Uterus (tissue), 2 donors: ENCODE measurements at regions not wholly inside any gene's neighbourhood (a gene's known extent, or its start where the extent isn't known, plus 50 kb on each side); places are given as distances from the start of the nearest gene placed in this dataset.

ENCODE experiments used
- POLR2A ChIP-seq, 2 donors: fragments of 450-650 bp; IDR thresholded peaks; one replicate each; pipeline ENCODE4 v1.6.1; 2016; ENCODE audit warnings: antibody characterized with exemption in 2 of 2, mild to moderate bottlenecking in 1 of 2, moderate library complexity in 1 of 2
- TF ChIP-seq, protein P1 (sequence below), 4 experiments: fragments of 200-600 bp in 2 of 4; fragments of 450-650 bp in 2 of 4; sonication (generic) in 2 of 4; IDR thresholded peaks; one replicate each; pipeline ENCODE4 v1.5.1; 2016 to 2019; ENCODE audit warnings: antibody characterized with exemption in 4 of 4, mild to moderate bottlenecking in 2 of 4, moderate library complexity in 1 of 4

DNA sequence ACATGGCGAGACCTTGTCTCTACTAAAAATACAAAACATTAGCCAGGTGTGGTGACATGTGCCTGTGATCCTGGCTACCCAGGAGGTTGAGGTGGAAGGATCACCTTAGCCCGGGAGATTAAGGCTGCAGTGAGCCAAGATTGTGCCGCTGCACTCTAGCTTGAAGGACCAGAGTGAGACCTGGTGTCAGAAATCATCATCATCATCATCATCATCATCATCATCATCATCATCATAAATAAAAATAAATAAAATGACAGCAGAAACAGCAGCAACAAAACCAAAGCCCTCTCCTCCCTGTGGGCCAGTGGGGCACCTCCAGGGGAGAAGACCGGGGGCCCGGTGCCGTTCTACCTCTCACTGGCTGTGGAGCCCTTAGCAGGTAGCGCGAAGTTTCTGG is 281.9 kb upstream of the CRY1 start:
- TF ChIP-seq, protein P1, sequence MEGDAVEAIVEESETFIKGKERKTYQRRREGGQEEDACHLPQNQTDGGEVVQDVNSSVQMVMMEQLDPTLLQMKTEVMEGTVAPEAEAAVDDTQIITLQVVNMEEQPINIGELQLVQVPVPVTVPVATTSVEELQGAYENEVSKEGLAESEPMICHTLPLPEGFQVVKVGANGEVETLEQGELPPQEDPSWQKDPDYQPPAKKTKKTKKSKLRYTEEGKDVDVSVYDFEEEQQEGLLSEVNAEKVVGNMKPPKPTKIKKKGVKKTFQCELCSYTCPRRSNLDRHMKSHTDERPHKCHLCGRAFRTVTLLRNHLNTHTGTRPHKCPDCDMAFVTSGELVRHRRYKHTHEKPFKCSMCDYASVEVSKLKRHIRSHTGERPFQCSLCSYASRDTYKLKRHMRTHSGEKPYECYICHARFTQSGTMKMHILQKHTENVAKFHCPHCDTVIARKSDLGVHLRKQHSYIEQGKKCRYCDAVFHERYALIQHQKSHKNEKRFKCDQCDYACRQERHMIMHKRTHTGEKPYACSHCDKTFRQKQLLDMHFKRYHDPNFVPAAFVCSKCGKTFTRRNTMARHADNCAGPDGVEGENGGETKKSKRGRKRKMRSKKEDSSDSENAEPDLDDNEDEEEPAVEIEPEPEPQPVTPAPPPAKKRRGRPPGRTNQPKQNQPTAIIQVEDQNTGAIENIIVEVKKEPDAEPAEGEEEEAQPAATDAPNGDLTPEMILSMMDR (IDR thresholded peaks at IDR 0.05): no peak
- TF ChIP-seq POLR2A (IDR thresholded peaks at IDR 0.05): no peak
